ENCODE measurements at regions not wholly inside any gene's neighbourhood (a gene's known extent, or its start where the extent isn't known, plus 50 kb on each side); places are given as distances from the start of the nearest gene placed in this dataset.

DNA sequence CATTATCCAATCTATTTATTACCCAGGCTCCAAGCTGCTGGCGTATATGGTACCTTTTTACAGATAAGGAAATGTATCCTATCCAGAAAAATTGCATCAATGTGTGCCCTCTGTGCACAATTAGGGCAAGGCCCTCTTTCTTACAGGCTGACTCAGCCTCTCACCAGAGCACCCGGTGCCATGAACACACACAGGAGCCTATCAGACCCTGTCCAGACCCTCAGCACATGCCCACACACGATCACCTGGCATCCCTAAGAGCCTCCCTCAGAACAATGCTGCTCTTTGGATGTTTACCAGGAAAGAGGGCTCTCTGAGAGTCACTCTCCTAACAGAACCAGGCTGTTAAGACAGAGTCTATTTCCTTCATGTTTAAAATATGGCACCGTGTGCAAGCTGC is 460.0 kb upstream of the TBL1XR1 start:
- Histone ChIP-seq H2AFZ (ENCODE audit: low read length) (no peak overlapping the region), H3K79me1 (ENCODE audit: low read depth, low read length) (no peaks in the 10 kb centered on the region), H4K5ac (ENCODE audit: insufficient read length, low read depth, low read length) (no peak overlapping the region), H3K79me2 (ENCODE audit: control insufficient read depth in 1 of 2, insufficient read depth in 2 of 2, low read length in 2 of 2) (no peaks in the 10 kb centered on the region), H2BK12ac (ENCODE audit: low read depth, low read length) (no peak overlapping the region), H3K9me3 (ENCODE audit: insufficient read depth in 2 of 2, low read depth in 1 of 2, low read length in 1 of 2) (no peaks in the 10 kb centered on the region), H3K4me3 (ENCODE audit: extremely low read depth in 1 of 4, insufficient read depth in 2 of 4, low read depth in 3 of 4, low read length in 4 of 4) (no peak overlapping the region), H3K27ac (ENCODE audit: low read depth, low read length) (no peak overlapping the region), H3K4ac (replicated peaks; ENCODE audit: insufficient read length, low read depth, low read length) (no peak overlapping the region), H4K8ac (ENCODE audit: extremely low read depth, insufficient read depth, low read length) (no peak overlapping the region), H3K4me1 (replicated peaks in 1 of 4; ENCODE audit: control insufficient read depth in 3 of 4, insufficient read depth in 4 of 4, low read length in 3 of 4) (no peaks in the 10 kb centered on the region), H3K4me2 (ENCODE audit: insufficient read depth in 1 of 2, low read depth in 2 of 2, low read length in 2 of 2) (no peak overlapping the region), H2AK5ac (ENCODE audit: low read depth, low read length) (no peak overlapping the region), H3K27me3 (replicated peaks in 1 of 4; ENCODE audit: control insufficient read depth in 3 of 4, extremely low read depth in 1 of 4, insufficient read depth in 3 of 4, low read length in 3 of 4) (peaks cover 0 to 1% (median 0%) of the 10 kb centered on the region in 4 experiments; a peak in 2 of 7 replicates), H3K23me2 (ENCODE audit: low read depth, low read length) (no peaks in the 10 kb centered on the region), H3K18ac (ENCODE audit: extremely low read depth, low read length) (no peak overlapping the region), H3K14ac (ENCODE audit: insufficient read length) (no peak overlapping the region), H3K56ac (replicated peaks; ENCODE audit: insufficient read length, low read depth, low read length) (no peak overlapping the region), H2BK15ac (ENCODE audit: low read length) (peak overlapping the region; percentile 21; the same call in 1 of the 2 replicates), H2BK20ac (ENCODE audit: low read length) (no peak overlapping the region), H3K23ac (ENCODE audit: insufficient read length) (no peak overlapping the region), H2BK120ac (replicated peaks; ENCODE audit: low read depth, low read length) (no peak overlapping the region), H3K36me3 (ENCODE audit: control insufficient read depth in 2 of 4, insufficient read depth in 4 of 4, low read length in 3 of 4) (no peaks in the 10 kb centered on the region), H2BK5ac (ENCODE audit: low read depth, low read length) (no peak overlapping the region), H3K9ac (replicated peaks in 1 of 4; ENCODE audit: extremely low read depth in 1 of 4, low read depth in 3 of 4, low read length in 3 of 4) (no peak overlapping the region), H4K20me1 (replicated peaks in 1 of 2; ENCODE audit: control insufficient read depth in 1 of 2, insufficient read depth in 2 of 2, low read length in 2 of 2) (no peaks in the 10 kb centered on the region), H4K91ac (replicated peaks; ENCODE audit: insufficient read length, low read length) (no peak overlapping the region)
- ChIA-PET POLR2A (ENCODE audit: partially characterized antibody) (no interaction called here), CTCF (ENCODE audit: partially characterized antibody) (no interaction called here)
- 92% methylated on average over 4 of the region's 4 CpGs; no CpG with 5 or more reads in 1 of the 2 experiments for WGBS, 2 experiments (ENCODE audit: extremely low coverage in 1 of 2, insufficient coverage in 1 of 2, insufficient read length in 1 of 2, insufficient replicate concordance in 2 of 2, low coverage in 1 of 2, low lambda C conversion rate in 2 of 2, missing lambda C conversion rate in 1 of 2)
- FAIRE-seq = no peak
- DNase-seq (ENCODE audit: low read depth in 1 of 2, low spot score in 2 of 2) = no peak
- TF ChIP-seq NRF1 (IDR thresholded peaks at IDR 0.05; ENCODE audit: low read depth, low read length) (no peak), HDAC2 (IDR thresholded peaks at IDR 0.05; ENCODE audit: borderline replicate concordance in 1 of 2, low read depth in 2 of 2, low read length in 2 of 2) (no peak)
- TF ChIP-seq, protein P1, sequence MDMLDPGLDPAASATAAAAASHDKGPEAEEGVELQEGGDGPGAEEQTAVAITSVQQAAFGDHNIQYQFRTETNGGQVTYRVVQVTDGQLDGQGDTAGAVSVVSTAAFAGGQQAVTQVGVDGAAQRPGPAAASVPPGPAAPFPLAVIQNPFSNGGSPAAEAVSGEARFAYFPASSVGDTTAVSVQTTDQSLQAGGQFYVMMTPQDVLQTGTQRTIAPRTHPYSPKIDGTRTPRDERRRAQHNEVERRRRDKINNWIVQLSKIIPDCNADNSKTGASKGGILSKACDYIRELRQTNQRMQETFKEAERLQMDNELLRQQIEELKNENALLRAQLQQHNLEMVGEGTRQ (IDR thresholded peaks at IDR 0.05; ENCODE audit: low read length) = no peak
